Testis (tissue), 2 donors: ENCODE measurements at regions not wholly inside any gene's neighbourhood (a gene's known extent, or its start where the extent isn't known, plus 50 kb on each side); places are given as distances from the start of the nearest gene placed in this dataset.

ENCODE experiments used
- CTCF ChIP-seq, 3 experiments: fragments of 450-650 bp in 2 of 3; fragments of 200-600 bp in 1 of 3; sonication (generic) in 1 of 3; IDR thresholded peaks; one replicate each; pipeline ENCODE4 v1.5.1; 2016 to 2019; ENCODE audit warnings: antibody characterized with exemption in 3 of 3, mild to moderate bottlenecking in 2 of 3, moderate library complexity in 1 of 3
- POLR2A ChIP-seq: fragments of 450-650 bp; IDR thresholded peaks from one replicate; pipeline ENCODE4 v1.6.1; 2017; ENCODE audit warnings: antibody characterized with exemption, mild to moderate bottlenecking, moderate library complexity

DNA sequence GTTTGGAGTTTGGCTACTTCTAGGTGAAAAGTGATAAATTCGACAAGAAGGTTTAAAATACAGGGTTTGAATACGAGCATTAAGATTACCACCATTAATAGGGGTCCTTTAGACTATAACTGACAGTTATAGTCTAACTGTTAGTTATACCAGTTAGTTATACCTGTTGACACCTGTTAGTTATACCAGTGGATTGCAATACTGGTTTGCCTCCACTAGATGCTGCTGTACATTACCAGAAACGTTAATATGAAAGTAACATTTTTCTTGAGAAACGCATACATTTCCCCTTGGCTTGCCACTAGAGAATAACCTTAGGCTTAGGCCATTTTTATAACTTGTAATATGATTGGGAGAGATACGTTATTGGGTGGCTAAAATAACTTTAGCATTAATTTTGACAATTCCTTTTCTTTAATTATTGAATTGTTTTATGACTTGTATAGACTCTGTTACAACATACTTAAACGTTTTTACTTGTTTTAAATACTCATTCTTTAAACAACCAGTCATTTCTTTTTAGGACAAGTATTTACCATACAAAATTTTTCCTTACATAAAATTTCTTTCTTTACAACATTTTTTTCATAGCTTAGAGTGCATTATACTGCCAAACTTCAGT lies 911.2 kb downstream of the FSTL5 start:
- TF ChIP-seq CTCF (IDR thresholded peaks at IDR 0.05) (peak; percentile 40 to 59 (median 59)), POLR2A (no peak)
